ENCODE measurements at regions not wholly inside any gene's neighbourhood (a gene's known extent, or its start where the extent isn't known, plus 50 kb on each side); places are given as distances from the start of the nearest gene placed in this dataset.

- TF ChIP-seq, protein P1, sequence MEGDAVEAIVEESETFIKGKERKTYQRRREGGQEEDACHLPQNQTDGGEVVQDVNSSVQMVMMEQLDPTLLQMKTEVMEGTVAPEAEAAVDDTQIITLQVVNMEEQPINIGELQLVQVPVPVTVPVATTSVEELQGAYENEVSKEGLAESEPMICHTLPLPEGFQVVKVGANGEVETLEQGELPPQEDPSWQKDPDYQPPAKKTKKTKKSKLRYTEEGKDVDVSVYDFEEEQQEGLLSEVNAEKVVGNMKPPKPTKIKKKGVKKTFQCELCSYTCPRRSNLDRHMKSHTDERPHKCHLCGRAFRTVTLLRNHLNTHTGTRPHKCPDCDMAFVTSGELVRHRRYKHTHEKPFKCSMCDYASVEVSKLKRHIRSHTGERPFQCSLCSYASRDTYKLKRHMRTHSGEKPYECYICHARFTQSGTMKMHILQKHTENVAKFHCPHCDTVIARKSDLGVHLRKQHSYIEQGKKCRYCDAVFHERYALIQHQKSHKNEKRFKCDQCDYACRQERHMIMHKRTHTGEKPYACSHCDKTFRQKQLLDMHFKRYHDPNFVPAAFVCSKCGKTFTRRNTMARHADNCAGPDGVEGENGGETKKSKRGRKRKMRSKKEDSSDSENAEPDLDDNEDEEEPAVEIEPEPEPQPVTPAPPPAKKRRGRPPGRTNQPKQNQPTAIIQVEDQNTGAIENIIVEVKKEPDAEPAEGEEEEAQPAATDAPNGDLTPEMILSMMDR (IDR thresholded peaks at IDR 0.05 in 8 of 11, conservative IDR thresholded peaks at IDR 0.05 in 3 of 11) = no peak
- TF ChIP-seq POLR2A (IDR thresholded peaks at IDR 0.05) (no peak), POLR2AphosphoS5 (IDR thresholded peaks at IDR 0.05) (no peak)
Observed at GRCh38 chr2:5925604-5926003, 233.4 kb downstream of the SOX11 start.

Measured in spleen (tissue), 7 donors.